ENCODE measurements at regions not wholly inside any gene's neighbourhood (a gene's known extent, or its start where the extent isn't known, plus 50 kb on each side); places are given as distances from the start of the nearest gene placed in this dataset.

GRCh38 chrX:39556056-39556455 is 541.7 kb downstream of the BCOR start:
- no peak for DNase-seq (ENCODE audit: low read depth)

GRCh38 chrX:39559229-39559628 is 538.5 kb downstream of the BCOR start:
- no peak for DNase-seq (ENCODE audit: low read depth)

- no peak for DNase-seq (ENCODE audit: low read depth)
These were observed 537.5 kb downstream of the BCOR start for GRCh38 chrX:39560271-39560670.

GRCh38 chrX:39563178-39563577 is 534.6 kb downstream of the BCOR start:
- DNase-seq (ENCODE audit: low read depth): no peak

DNA sequence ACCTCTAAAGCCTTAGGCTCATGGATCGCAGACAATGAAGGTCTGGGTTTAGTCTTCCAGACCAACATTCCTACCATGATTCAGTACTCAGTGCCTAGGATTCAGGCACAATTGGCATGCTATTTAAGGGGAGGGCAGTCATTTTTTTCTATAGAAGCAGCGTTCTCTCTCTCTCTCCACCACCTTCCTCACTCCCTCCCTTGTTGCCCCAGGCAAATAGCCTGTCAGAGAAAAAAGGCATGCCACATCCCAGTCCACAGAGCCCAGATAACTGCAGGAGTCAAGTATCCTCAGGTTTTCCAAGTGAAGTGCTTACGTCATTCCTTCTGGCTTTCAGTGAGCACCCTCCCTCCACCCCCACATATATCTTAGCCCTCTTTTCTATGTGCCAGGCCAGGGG is 533.0 kb downstream of the BCOR start:
- no peak for DNase-seq (ENCODE audit: low read depth)

- DNase-seq (ENCODE audit: low read depth): no peak
These were observed 523.6 kb downstream of the BCOR start for GRCh38 chrX:39574178-39574577.

DNA sequence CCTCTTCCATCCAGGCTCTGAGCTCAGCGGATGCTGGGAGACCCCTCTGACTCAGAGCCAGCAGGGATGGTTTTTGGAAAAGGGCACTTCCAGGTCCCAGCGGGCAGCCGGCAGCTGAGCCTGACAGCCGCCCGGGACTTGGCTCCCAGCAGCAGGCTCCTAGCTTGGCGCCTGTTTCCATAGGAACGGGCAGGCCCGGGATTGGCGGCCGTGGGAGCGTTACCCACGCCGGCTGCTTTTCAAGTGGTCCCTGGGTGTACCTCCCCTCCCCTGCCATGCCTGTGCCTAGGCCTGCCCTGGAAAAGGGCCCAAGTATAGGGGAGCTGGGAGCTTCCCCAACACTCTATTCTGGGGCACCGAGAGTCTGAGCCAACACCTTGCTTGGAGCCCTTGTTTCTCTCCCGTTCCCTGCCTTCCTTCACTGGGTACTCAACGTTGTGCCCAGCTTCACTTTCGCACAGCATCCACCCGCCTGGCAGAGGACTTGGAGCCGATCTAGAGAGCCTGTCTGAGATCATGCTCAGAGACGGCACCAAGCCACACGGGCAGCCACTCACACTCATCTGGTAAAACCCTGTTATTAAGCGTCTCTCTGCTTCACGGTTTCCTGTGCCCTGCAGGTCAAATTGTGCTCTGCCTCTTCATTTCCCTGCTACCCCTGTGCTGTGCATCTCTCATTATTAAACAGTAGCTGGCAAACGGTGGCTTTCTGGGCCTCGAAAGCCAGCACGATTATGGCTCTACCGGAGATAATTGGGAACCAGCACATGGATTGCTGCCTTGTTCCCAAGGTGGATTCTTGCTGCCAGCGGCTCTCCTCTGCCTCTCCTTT is 521.5 kb downstream of the BCOR start:
- no peak for DNase-seq (ENCODE audit: low read depth)

DNA sequence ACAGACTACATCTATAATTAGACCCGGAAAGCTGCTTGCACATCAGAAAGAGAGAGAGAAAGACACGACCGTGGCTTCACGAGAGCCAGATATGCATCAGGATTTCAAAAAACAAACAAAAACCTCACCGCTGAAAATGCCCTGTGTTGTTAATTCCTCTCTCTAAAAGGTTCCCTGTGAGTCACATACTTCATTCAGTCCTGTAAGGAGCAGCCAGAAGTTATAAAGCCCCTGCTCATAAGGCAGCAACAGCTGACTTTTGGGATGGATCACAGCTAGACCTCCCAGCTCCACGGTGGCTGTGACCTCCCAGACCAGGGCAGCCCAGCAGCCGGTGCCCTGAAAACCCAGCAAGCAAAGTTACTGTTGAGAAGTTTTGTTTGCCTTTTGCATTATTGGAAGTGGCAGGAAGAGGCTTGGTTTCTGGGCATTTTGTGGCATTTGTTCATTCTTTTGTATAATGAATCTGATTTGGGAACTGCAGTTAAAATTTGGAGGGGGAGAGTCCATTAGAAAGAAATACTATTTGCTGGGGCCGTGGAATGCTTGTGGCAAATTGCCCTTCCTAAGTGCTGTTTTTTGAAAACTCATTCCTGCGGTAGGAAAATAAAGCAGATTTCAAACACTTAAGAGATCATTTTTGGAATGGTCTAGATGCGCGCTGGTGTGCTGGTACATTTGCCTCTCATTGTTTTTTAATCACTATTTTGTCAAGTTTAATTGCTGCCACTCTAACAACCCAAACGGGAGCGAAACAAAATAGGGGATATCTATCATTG is 520.4 kb downstream of the BCOR start:
- DNase-seq (ENCODE audit: low read depth): no peak

GRCh38 chrX:39577985-39578869 is 519.5 kb downstream of the BCOR start:
- peak; percentile 19 for DNase-seq (ENCODE audit: low read depth)

GRCh38 chrX:39580043-39580442 is 517.7 kb downstream of the BCOR start:
- DNase-seq (ENCODE audit: low read depth): no peak

- no peak for DNase-seq (ENCODE audit: low read depth)
These were observed 516.3 kb downstream of the BCOR start for GRCh38 chrX:39581411-39581810.

- no peak for DNase-seq (ENCODE audit: low read depth)
These were observed 515.7 kb downstream of the BCOR start for GRCh38 chrX:39582091-39582490.

DNA sequence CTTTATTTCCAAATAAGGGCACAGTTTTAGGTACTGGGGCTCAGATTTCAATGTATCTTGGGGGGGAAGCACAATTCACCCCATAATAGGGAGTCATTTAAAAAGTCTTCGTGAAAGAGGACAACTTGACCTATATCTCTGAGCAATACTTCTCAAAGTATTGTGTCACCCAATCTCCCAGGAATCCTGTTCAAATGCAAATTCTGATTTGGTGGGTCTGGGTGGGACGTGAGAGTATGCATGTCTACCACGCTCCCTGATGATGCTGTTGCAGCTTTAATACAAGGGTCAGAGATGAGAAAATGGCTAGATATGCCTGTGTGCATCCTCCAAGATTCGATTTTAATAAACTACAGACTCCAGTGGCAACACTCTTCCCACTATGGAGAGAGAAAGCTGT is 514.8 kb downstream of the BCOR start:
- DNase-seq (ENCODE audit: low read depth): no peak

DNA sequence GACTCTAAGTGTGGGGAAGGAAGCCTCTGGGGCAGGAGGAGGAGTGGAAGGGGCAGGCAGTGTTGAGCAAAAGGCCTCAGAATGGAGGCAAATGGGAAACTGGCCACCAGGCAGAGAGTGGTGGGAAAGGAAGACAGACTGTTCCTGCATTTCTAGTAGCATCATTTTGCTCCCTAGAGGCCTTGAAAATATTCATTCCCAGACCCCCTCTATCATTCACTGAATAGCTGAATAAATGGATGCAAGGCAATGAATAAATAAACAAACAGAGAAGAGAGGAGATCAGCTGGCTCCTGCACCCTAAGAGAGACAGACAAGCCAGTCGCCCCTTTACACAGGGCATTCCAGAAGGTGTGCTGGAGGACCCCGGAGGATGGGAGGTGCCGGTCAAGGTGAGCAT is 511.9 kb downstream of the BCOR start:
- no peak for DNase-seq (ENCODE audit: low read depth)

GRCh38 chrX:39586359-39586758 is 511.4 kb downstream of the BCOR start:
- no peak for DNase-seq (ENCODE audit: low read depth)

DNA sequence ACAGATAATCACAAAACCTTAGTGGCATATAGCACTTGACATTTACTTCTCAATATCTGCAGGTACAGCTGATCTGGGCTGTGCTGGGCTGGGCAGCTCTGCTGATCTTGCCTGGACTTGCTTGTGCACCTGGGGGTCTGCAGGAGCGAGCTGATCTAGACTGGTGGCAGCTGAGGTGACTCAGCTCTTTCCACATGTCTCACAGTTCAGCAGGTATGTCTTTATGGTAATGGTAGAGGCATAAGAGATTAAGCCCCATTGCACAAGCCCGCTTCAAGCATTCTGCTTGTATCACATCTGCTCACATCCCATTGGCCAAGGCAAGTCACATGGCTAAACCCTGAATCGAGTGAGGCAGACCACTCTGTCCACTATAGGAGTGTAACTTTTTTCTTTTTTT is 506.7 kb downstream of the BCOR start:
- no peak for DNase-seq (ENCODE audit: low read depth)

- no peak for DNase-seq (ENCODE audit: low read depth)
These were observed 505.0 kb downstream of the BCOR start for GRCh38 chrX:39592776-39593175.

- no peak for DNase-seq (ENCODE audit: low read depth)
These were observed 501.8 kb downstream of the BCOR start for GRCh38 chrX:39595977-39596376.

DNA sequence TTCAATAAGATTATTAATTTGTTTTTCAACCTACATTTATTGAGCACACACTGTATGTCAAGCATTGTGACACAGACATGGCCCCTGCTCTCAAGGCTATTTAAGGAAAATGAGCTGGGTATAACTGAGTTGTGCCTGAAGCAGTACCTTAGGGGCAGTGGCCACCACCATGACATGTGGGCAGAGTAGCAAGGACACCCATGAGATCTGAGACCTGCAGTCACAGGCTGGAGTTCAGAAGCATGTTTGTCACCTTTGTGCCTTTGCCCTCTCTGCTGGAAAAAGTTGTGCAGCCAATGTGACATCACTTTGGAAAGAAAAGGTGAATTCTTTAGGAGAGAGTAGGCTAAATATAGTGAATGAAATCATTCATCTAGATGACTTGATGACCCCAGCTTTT is 501.3 kb downstream of the BCOR start:
- DNase-seq (ENCODE audit: low read depth): no peak

GRCh38 chrX:39599339-39599738 is 498.4 kb downstream of the BCOR start:
- no peak for DNase-seq (ENCODE audit: low read depth)

GRCh38 chrX:39600222-39600621 is 497.5 kb downstream of the BCOR start:
- DNase-seq (ENCODE audit: low read depth): no peak

All from activated gamma-delta T cell treated with anti-CD3 and anti-CD28 coated beads, Interleukin-2, amount 50 U/mL, for 16 hours (primary cell).